Heart left ventricle (tissue), 13 donors: ENCODE measurements at regions not wholly inside any gene's neighbourhood (a gene's known extent, or its start where the extent isn't known, plus 50 kb on each side); places are given as distances from the start of the nearest gene placed in this dataset.
"Not testable (repeated sequence)": the region's sequence is repeated elsewhere in the genome, so short reads cannot be mapped to it uniquely, and the experiment has no call there.

Source experiments
- CTCF ChIP-seq, 12 donors: fragments of 200-600 bp; sonication (generic) in 4 of 12; IDR thresholded peaks; one replicate each; pipeline versions ENCODE4 v1.5.0 to v1.8.0; 2018 to 2022; ENCODE audit warnings: antibody characterized with exemption in 12 of 12, mild to moderate bottlenecking in 5 of 12
- POLR2A ChIP-seq, 2 donors: fragments of 450-650 bp; IDR thresholded peaks; one replicate each; pipeline ENCODE4 v1.6.1; 2017; ENCODE audit warnings: antibody characterized with exemption in 2 of 2, mild to moderate bottlenecking in 2 of 2, moderate library complexity in 2 of 2
- donor health status: ischemic (EF 13 %, LVEDD 7.1; RV severe dilation, severe dysfunction).
- donor health status: DM: no; HTN: yes; CAD: no.
- donor health status: DM: no; HTN: no; CAD: no.
- donor health status: ischemic (EF 25% LVEDD 6.9; RV normal size, moderate dysfunction).
- donor health status: ischemic (EF 25% LVEDD 5.7; RV mildly dilated, moderate dysfunction).
- donor health status: ischemic (EF 35%, LVEDD 5.7; RV mildly dilated, moderate dysfunction).
- donor health status: nonischemic (EF 11% LVEDD 7.7; RV severe dilation, severe dysfunction).
- donor health status: DM: yes; HTN: yes; CAD: no.
- donor health status: PGD.
- donor health status: ischemic (EF 29% LVEDD 5.4; RV normal size, mild dysfunction).
- donor health status: nonischemic (EF 23%, LVEDD 6.1; RV moderate dilation, normal function).

- TF ChIP-seq CTCF, POLR2A (IDR thresholded peaks at IDR 0.05): not testable (repeated sequence)
Measured at GRCh38 chr1:234796438-234796792, 186.4 kb upstream of the IRF2BP2 start.
